ENCODE measurements at regions not wholly inside any gene's neighbourhood (a gene's known extent, or its start where the extent isn't known, plus 50 kb on each side); places are given as distances from the start of the nearest gene placed in this dataset.
A peak's percentile ranks its signal among the peaks of the same experiment; 100 is the strongest.

DNA sequence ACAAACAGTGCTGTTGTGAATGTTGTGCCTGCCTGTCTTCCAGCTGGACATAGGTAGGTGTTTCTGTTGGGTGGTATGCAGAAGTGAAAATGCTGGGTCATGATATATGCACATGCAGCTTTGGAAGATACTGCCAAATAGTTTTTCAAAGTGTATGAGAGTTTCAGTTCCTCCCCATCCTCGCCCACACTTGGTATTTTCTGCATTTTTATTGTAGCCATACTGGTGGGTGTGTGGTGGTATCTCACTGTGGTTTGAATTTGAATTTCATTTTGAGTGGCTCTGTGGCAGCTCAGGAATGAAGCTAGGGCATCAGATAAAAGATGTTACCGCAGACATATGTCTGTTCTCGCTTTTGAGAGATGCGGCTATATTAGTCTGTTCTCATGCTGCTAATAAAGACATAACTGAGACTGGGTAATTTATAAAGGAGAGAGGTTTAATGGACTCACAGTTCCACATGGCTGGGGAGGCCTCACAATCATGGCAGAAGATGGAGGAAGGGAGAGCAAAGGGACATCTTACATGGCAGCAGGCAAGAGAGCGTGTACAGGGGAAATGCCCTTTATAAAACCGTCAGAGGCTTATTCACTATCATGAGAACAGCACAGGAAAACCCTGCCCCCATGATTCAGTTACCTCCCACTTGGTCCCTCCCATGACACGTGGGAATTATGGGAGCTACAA is 183.1 kb downstream of the CAND1 start:
- FAIRE-seq (peak; percentile 70), DNase-seq (ENCODE audit: insufficient read length, low spot score) (no peak)

DNA sequence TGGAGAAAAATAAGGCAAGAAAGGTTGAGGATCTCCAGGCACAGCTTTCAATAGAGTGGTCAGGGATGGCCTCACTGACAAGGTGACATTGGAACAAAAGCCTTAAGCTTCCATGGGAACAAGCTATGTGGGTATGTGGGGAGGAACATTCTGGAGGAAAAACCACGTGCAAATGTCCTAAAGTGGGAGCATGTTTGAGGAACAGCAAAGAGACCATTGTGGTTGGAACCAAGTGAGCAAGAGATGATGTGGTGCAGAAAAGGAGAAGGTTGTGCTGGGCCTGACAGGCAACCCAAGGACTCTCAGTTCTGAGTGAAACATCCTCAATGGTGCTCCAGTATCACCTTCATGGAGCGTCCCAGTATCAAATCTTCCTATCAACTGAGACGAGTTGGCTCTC is 184.0 kb downstream of the CAND1 start:
- FAIRE-seq (no peak), DNase-seq (ENCODE audit: insufficient read length, low spot score) (no peak)

DNA sequence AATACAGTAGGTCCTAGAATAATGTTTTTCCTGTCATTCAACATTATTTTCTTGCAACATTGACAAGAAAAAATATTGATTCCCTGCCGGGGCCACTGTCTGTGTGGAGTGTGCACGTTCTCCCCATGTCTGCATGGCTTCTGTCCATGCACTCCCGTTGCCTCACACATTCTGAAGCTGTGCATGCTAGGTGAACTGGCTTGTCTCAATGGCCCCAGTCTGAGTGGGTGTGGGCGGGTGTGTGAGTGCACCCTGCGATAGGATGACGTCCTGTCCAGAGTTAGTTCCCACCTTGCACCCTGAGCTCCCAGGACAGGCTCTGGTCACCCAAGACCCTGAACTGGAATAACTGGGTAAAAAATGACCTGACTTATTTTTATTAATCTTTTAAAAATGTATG is 186.1 kb downstream of the CAND1 start:
- FAIRE-seq (no peak), DNase-seq (ENCODE audit: insufficient read length, low spot score) (no peak)

DNA sequence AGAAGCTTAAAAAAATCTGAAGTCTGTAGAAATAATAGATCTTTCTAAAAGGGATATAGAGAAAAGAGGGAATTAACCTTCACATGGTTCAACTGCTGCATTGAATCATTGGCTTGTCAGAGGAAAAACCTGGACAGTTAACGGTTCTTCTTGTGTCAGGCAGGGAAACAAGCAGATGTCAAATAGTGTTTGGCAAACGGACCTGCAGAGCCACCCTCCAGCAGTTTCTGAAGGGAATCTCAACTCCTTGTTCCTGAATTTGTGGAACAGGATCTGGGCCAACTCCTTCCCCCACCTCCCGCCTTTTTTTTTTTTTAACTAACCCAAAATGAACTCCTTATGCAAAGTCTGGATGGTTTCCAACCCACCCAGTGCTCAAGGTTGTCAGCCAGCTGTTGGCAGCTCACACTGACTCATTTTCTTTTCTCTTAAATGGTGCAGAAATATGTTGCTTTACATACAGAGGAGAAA is 187.3 kb downstream of the CAND1 start:
- FAIRE-seq (no peak), DNase-seq (ENCODE audit: insufficient read length, low spot score) (no peak)

DNA sequence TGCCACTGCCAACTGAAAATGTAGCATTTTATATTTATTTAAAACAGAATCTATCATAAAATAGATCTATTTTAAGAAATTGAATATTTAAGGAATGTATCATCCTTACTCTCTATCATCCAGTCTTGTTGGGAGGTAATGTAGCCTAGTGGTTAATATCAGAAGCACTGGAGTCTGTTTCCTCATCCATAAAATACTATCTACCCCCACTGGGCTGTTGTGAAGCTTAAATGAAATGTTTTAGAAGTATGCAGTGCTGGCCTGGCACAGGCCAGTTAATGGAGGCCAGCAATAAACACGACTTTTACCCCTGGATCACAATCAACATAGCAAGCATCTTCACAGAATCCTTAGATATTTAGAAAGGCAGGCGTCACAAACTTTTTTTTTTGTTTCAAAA is 188.0 kb downstream of the CAND1 start:
- no peak for FAIRE-seq
- no peak for DNase-seq (ENCODE audit: insufficient read length, low spot score)

DNA sequence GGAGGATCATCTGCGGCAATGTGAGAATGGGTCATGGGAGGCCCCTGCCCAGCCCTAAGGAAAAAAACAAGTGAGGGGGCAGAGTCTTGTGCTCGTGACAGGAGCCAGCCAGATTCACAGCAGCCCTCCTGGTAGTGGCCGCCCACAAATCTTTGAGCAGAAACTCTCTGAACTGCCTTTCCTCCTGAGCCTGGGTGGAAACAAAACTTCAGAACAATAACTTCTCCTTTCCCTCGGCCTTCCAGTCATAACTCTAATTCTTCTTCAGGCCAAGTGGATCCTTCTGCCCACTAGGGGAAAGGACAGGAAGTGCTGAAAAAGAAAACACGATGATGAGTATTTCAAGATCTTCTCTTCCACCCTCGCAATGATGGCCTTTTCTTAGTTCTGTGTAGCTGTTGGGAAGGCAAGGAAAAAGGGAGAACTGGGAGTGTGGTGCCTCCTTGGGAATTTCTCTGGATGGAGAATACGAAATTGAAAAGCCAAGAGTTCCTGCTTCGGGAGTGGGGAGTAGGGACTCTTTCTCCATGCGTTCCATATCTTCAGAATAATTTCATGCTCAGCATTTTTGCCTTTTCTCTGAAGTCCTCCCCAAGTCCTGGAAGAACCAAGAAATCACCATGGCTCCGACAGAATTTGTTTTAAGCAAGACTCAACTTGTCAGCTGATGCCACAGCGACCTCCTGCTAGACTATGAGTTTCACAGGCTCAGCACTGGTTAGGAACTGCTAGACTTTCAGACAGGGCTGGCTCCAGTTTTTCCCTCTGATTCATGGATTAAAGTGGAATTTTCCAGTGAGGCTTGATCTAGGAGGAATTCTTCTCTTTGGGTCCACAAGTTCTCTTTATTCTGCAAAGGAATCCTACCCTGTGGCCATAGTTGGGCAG is 188.9 kb downstream of the CAND1 start:
- DNase-seq (ENCODE audit: insufficient read length, low spot score) (no peak), FAIRE-seq (peak; percentile 53)

DNA sequence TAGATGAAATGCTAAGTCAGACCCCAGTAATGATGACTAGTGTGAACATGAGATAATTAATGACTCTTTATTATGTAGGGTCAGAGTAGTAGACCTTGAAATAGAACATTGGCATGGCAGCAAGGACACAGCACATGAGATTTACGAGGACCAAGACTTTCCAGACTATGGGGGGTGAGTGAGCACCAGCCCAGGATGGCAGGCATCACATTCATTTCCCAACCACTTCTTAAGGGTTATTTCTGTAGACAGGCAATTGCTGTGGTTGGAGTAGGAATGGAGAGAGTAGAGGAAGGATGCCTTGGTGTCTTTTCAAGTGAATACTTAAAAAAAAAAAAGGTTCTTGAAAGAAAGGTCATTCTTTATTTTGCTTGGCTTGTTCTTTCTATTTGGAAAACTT is 189.4 kb upstream of the DYRK2 start:
- no peak for DNase-seq (ENCODE audit: insufficient read length, low spot score)
- no peak for FAIRE-seq

DNA sequence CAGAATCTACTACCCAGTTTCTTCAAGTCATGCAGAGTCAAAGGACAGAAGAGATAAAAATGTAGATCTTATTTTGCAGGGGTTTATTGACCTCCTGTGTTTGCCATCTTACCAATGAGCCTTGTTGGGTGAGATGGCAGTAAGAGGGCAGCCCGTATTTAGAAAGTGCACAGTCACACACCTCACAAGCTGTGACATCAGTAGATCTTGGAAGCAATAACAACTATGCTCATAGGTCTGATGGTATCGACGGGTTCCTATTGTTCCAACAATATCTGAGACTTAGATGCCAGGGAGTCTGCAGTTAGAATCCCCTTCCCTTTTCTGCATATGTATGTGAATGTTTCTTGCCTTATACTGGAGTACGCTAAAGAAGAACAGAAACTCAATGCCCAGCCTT is 189.0 kb upstream of the DYRK2 start:
- FAIRE-seq: no peak
- no peak for DNase-seq (ENCODE audit: insufficient read length, low spot score)

DNA sequence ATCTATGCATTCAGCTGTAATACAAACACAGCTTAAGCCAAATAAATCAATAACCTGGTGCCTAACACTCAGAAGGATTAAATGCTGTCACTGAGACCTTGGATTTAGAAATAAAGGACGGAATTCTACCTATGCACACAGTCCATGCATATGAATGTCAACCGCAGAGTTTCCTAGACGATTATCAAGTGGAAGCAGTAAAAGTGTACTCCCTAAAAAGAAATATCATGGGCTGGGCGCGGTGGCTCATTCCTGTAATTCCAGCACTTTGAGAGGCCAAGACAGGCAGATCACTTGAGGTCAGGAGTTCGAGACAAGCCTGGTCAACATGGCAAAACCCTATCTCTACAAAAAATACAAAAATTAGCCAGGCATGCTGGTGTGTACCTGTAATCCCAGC is 188.2 kb upstream of the DYRK2 start:
- DNase-seq (ENCODE audit: insufficient read length, low spot score): no peak
- FAIRE-seq: no peak

DNA sequence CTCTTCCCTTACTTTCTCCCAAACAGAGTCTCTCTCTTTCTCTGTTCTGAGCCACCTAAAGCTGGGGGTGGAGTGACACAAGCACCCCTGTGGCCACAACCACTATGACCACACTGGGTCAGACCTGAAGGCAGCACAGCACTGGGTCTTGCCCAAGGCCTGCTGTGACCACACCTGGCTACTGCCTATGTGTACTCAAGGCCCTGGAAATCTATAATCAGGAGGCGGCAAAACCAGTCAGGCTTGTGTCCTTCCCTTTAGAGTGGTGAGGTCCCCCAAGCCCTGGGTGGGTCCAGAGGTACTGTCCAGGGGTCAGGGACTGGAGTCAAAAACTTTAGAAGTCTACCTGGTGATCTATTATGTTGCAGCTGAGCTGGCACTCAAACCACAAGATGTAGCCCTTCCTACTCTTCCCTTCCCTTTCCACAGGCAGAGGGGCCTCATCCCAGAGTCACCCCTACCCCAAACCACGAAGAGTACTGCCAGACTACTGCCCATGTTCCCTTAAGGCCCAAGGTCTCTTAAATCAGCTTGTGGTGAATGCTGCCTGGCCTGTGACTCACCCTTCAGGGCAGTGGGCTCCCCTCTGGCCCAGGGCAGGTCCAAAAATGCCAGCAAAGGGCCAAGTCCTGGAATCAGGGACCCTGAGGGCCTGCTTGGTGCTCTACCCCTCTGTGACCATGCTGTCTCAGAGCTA is 179.8 kb upstream of the DYRK2 start:
- FAIRE-seq (no peak), DNase-seq (ENCODE audit: insufficient read length, low spot score) (no peak)

DNA sequence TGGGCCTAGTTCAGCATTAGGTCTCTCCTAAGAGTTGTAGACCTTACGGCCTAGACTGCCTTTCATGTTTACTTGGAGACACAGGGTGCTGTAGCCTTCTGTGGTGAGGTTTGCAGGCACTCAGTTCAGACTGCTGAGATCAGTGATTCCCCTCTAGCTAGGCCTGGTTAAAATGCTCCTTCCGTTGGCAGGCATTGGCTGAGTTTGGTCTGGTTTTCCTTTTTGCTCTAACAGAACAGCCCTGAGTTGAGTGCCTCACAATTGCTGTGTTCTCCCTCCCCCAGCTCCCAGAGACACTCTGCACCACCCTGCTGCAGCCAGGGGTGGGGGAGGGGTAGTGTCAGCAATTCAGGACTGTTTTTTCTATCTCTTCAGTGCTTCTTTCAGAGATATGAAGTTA is 178.9 kb upstream of the DYRK2 start:
- DNase-seq (ENCODE audit: insufficient read length, low spot score) (no peak), FAIRE-seq (no peak)

DNA sequence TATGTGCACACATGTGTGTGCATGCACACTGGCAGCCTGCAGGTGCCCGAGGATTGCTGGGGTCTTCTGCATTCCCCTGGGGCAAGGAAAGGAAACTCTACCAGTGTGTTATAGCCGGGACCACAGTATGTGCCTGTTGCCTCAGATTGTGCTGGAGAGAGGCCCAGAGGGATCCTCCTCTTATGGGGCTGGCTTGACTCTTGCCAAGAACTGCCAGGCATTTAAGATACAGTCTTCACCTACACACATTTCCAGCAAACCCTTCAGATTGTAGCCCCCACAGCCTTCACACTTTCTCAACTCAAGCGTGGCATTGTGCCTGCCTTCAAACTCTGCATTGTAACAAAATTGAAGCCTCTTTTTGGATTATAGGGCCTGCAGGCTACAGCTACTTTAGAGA is 176.7 kb upstream of the DYRK2 start:
- FAIRE-seq: no peak
- no peak for DNase-seq (ENCODE audit: insufficient read length, low spot score)

DNA sequence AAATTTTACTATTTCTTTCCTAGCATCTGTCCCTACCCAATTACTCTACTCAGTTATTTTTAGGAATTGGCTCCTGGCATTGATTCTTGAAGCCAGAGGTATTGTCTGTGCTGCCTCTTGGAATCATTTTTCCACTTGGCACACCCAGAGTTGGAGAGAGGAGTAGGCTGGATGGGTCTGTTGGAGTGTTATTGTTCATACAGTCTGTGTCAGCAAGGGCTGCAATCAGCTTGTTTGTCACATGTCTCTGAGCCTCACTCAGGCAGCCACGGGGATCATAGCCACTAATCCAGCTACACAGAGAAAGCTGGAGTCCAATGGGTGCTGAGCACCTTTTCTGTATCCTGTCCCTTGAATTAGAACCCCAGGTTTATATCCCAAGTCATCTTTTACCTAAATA is 176.0 kb upstream of the DYRK2 start:
- FAIRE-seq: no peak
- no peak for DNase-seq (ENCODE audit: insufficient read length, low spot score)

DNA sequence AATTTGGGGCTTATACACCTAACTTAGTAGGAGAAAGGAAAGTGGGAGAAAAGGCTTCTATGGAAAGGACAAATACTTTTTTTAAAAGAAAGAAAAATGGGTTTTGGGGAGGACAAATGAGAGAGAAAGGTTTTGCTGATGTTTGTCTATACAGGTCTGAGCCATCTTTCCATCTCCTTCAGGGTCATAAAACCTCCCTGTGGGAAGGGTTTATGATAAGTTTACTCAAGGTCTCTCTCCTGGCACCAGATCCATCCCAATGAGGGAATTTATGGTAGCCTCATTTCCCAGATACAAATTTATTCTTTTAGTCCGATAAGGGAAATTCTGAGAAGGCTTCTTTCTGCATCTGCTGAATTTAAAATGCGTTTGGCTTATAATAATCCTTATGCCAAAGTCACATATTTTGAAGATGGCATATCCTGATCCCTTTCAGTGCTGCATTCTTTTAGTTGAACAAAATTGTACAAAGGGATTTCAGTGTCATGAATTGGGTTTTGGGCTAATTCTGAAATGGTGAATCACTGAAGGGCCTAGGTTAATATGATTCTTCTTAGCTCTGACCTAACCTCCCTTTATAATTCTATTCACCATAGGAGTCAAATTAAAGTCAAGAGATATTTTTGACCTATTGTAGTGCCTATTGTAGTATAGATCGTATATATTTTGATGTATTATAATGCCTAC is 173.5 kb upstream of the DYRK2 start:
- FAIRE-seq (no peak), DNase-seq (ENCODE audit: insufficient read length, low spot score) (no peak)

DNA sequence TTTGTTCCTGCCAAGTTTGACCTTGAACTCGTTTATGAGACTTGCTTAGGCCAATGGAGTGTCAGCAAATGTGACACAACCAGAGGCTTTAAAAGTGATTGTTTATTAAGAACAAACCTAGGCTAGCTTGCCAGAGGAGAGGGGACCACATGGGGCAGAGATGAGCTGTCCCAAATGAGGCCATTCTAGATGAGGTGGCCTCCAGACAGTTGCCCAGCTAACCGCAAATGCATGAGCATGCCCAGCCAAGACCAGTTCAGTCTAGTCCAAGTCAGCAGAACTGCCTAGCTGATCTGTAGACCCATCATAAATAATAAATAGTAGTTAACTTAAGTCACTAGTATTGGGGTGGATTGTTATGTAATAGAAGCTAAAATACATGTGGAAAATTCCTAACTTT is 172.8 kb upstream of the DYRK2 start:
- FAIRE-seq (no peak), DNase-seq (ENCODE audit: insufficient read length, low spot score) (no peak)

DNA sequence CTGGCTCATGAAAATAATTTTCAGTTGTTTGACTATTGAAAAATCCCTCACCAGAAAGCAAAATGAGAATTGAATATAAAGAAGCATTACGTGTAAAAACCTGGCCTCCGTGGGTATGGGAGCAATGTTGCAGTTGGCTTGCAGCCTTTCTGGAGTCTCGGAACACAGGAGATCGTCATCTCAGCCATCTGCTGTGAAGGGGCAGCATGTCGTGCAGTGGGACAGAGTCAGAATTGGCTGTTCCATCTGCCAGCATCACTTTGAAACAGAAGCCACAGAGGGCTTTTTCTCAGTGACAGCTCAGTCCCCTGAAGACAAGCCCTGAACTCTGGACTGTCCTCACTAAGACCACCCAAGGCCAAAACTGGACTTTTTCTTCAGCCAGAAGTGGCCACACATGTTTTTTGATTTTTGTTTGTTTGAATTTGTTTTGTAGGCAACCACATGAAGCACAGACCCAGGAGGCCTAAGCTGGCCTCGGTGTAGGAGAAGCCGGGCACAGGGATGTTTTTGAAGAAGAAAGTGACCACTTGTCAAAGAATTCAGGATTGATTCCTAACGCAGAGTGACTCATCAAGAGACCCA is 170.8 kb upstream of the DYRK2 start:
- DNase-seq (ENCODE audit: insufficient read length, low spot score) (no peak), FAIRE-seq (no peak)

DNA sequence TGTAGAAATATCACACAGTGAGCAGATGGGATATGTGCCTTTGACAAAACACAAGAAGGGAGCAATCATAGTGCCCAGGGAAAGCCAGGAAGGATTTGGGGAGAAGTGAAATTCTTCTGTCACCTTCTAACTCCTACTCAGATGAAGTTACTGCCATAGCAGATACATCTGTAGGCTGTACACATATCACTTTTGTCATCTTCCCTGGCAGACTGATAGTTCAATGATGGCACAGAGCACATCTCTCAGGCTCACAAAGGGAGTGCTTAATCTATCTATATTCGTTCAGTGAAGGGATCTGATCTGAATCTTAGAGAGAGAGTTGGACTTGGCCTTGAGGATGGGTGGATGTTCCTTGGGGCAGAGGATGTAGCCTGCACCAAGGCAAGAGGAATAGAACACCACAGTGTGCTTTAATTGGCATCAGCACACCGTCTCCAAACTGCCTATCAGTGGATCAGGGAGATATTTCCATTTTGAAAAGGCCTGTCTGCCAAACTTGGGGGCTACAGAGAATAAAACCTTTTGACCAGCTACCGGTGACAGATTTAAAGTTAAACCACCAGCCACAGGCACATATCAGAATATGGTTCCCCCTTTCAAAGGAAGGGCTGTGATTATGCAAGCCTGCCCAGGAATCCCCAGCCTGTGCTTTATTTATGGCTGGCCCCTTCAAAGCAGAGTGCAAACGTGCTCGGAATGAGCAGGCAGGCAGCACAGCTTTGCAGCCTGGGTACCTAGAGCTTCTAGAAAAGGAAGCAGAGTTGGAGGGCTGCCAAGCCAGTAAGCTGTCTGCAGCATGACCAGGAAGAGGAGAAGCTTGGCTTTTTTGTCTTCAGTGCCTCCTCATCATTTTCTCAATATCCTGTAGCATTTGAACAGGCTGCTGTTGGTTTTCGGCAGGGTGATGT is 165.5 kb upstream of the DYRK2 start:
- peak; percentile 40 for FAIRE-seq
- no peak for DNase-seq (ENCODE audit: insufficient read length, low spot score)

DNA sequence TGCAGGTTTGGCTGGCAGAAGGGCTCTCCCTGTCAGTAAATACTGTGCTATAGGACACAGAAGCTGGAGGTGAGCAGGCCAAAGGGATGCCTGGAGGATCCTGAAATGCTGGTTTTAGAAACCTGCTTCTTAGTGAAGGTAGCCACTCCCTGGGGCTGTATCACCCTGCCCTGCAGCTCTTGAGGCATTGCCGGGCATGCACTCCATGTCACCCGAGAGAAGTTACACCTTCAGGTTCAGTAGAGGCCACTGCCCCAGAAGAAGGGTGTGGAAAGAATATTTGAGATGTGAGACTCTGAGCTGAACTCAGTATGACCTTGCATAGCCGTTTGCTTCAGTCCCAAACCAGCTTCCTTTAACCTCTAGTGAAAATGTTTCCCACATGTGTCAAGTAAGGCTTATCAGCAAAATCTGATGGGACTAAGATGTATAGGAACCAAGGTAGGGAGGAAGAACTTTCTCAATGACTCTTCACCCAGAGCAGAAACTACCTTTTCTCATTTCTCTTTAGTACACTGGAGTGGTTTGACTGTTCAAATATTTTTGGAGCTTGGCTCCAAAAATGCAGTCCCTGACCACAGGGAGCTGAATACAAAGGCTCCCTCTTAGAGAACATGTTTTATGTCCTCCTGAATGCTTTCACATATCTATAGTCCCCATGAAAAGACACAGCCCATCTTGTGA is 164.5 kb upstream of the DYRK2 start:
- no peak for FAIRE-seq

More for the DNA sequence above, 164.5 kb upstream of the DYRK2 start:
- DNase-seq (ENCODE audit: insufficient read length, low spot score): no peak
